Heart left ventricle (tissue), 13 donors: ENCODE measurements at regions not wholly inside any gene's neighbourhood (a gene's known extent, or its start where the extent isn't known, plus 50 kb on each side); places are given as distances from the start of the nearest gene placed in this dataset.

Experiments used
- CTCF ChIP-seq, 12 donors: fragments of 200-600 bp; sonication (generic) in 4 of 12; IDR thresholded peaks; one replicate each; pipeline versions ENCODE4 v1.5.0 to v1.8.0; 2018 to 2022; ENCODE audit warnings: antibody characterized with exemption in 12 of 12, mild to moderate bottlenecking in 5 of 12
- POLR2A ChIP-seq, 2 donors: fragments of 450-650 bp; IDR thresholded peaks; one replicate each; pipeline ENCODE4 v1.6.1; 2017; ENCODE audit warnings: antibody characterized with exemption in 2 of 2, mild to moderate bottlenecking in 2 of 2, moderate library complexity in 2 of 2
- donor health status: ischemic (EF 13 %, LVEDD 7.1; RV severe dilation, severe dysfunction).
- donor health status: DM: no; HTN: yes; CAD: no.
- donor health status: DM: no; HTN: no; CAD: no.
- donor health status: ischemic (EF 25% LVEDD 6.9; RV normal size, moderate dysfunction).
- donor health status: ischemic (EF 25% LVEDD 5.7; RV mildly dilated, moderate dysfunction).
- donor health status: ischemic (EF 35%, LVEDD 5.7; RV mildly dilated, moderate dysfunction).
- donor health status: nonischemic (EF 11% LVEDD 7.7; RV severe dilation, severe dysfunction).
- donor health status: DM: yes; HTN: yes; CAD: no.
- donor health status: PGD.
- donor health status: ischemic (EF 29% LVEDD 5.4; RV normal size, mild dysfunction).
- donor health status: nonischemic (EF 23%, LVEDD 6.1; RV moderate dilation, normal function).

DNA sequence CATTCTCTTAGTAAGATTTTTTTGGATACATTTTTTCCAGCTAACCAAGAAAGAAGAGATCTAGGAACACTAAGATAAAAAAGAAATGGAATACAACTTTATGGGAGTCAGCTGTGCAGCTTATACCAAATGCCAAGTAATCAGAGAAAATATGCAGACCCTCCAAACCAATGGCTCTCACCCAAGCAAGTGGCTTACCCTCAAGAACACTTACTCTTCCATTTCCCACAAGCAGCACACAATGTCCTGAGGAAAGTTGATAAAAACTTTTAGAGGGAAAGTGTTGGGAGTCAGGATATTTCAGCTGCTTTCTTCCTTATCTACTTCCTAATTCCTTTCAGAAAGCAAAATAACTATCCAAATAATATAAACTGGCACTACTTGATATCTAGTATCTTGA is 631.8 kb downstream of the RWDD3 start:
- TF ChIP-seq CTCF (IDR thresholded peaks at IDR 0.05) = no peak
- TF ChIP-seq POLR2A (IDR thresholded peaks at IDR 0.05) = no peak
